ENCODE measurements at regions not wholly inside any gene's neighbourhood (a gene's known extent, or its start where the extent isn't known, plus 50 kb on each side); places are given as distances from the start of the nearest gene placed in this dataset.

DNA sequence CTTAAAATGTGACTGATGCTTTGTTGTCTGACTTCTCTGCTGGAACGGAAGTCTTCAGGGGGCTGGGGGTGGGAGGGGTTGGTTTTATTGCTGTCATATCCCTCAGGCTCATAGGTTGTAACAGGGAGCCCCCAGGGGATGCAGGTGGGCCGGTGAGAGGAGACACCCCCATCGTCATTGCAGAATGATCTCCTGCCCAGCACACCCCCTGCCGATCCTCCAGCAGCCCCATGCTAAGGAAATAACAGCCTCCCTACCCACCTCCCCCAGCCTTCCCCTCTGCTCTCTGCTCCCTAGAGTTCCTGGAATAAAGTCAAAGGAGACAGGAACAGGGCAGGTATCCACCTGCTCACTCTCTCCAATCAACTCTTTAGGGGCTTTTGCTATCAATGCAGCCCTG, 270.1 kb upstream of the TNRC6C start:
- TF ChIP-seq, protein P1, sequence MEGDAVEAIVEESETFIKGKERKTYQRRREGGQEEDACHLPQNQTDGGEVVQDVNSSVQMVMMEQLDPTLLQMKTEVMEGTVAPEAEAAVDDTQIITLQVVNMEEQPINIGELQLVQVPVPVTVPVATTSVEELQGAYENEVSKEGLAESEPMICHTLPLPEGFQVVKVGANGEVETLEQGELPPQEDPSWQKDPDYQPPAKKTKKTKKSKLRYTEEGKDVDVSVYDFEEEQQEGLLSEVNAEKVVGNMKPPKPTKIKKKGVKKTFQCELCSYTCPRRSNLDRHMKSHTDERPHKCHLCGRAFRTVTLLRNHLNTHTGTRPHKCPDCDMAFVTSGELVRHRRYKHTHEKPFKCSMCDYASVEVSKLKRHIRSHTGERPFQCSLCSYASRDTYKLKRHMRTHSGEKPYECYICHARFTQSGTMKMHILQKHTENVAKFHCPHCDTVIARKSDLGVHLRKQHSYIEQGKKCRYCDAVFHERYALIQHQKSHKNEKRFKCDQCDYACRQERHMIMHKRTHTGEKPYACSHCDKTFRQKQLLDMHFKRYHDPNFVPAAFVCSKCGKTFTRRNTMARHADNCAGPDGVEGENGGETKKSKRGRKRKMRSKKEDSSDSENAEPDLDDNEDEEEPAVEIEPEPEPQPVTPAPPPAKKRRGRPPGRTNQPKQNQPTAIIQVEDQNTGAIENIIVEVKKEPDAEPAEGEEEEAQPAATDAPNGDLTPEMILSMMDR (conservative IDR thresholded peaks at IDR 0.05), result no peak
- no peak overlapping the region for H3K27ac ChIP-seq

GRCh38 chr17:77690271-77691161, 268.0 kb upstream of the TNRC6C start:
- H3K27ac ChIP-seq, result peak overlapping the region; percentile 14; the same call in 1 of the 2 replicates
- TF ChIP-seq, protein P1 (conservative IDR thresholded peaks at IDR 0.05), result no peak

DNA sequence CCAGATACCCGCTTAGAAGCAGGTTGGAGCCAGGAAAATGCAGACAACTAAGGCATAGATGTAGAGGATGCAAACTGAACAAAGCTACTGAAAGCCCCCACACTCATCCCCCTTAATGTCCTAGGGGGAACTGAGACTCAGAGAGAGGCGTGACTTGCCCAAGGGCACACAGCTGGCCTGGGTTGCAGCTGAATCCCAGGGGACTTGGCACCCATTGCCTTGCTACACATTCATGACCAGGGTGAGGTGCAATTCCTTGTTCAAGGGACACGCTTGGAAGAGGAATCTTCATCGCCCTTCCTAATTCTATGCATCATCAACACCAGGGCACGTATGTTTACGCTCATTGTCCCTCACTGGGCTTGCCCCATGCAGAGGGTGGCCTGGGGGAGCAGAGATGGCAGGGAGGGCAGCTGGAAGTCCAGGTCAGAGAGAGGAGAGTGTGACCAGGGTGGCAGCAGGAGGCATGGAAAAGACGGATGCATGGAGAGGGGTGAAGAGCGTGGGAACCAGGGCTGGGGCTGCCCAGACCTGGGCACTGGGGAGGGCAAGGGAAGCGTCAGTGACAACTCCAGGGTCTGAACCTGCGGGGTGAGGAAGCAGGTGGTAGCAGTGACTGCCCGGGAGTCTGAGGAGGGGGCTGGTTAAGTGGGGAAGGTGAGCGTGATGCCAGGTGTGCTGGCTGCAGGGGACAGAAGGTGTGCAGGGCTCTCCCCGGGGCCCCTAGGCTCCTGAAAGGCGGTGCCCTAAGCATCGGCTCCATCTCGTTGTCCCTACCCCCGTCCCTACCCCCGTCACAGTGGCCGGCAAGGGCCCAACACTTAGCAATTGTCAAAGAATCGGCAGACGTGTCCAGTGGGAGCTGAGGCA, 267.1 kb upstream of the TNRC6C start:
- TF ChIP-seq, protein P1 (conservative IDR thresholded peaks at IDR 0.05), result no peak
- H3K27ac ChIP-seq, result no peak overlapping the region

GRCh38 chr17:77692571-77693161, 265.8 kb upstream of the TNRC6C start:
- TF ChIP-seq, protein P1 (conservative IDR thresholded peaks at IDR 0.05), result no peak

DNA sequence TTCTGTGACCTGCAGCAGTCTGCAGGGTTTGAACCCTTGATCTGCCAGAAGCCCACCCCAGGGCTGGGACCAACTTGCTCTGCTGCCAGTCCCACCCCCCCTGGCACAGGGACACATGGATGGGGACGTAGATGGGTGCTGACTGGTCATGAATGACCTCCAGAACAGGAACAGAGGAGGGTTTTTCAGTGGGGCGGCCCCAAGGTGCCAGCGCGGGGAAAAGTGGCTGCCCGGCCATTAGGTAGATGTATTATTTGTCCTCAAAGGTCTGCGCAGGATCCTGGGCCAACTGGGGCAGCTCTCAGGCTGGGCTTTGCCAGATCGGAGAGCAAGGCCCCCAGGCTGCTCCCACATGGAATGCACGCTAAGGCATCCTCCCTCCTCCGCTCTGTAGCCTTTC, 265.2 kb upstream of the TNRC6C start:
- TF ChIP-seq, protein P1 (conservative IDR thresholded peaks at IDR 0.05), result no peak
- no peak overlapping the region for H3K27ac ChIP-seq

More at GRCh38 chr17:77692571-77693161, 265.8 kb upstream of the TNRC6C start:
- H3K27ac ChIP-seq, result no peak overlapping the region

GRCh38 chr17:77693776-77694175, 264.7 kb upstream of the TNRC6C start:
- TF ChIP-seq, protein P1 (conservative IDR thresholded peaks at IDR 0.05), result no peak
- no peak overlapping the region for H3K27ac ChIP-seq

Data from VCaP (cell line).